HEK293 (cell line): ENCODE measurements at regions not wholly inside any gene's neighbourhood (a gene's known extent, or its start where the extent isn't known, plus 50 kb on each side); places are given as distances from the start of the nearest gene placed in this dataset.

Experiments used
- CTCF ChIA-PET: fragments of 350-600 bp; formaldehyde crosslinking; extraction: SDS; loops from one replicate; lab custom pipeline; 2021; ENCODE audit warnings: antibody characterized with exemption; lab: Yijun Ruan, JAX
- POLR2A ChIA-PET: fragments of 300-600 bp; formaldehyde crosslinking; extraction: SDS; loops from one replicate; lab custom pipeline; 2020; ENCODE audit warnings: antibody characterized with exemption, inconsistent platforms; lab: Yijun Ruan, JAX
- H3K27ac ChIP-seq: fragments of 200-500 bp; sonication (Bioruptor generic); 2 replicates; pipeline ENCODE4 v1.5.1; 2014; ENCODE audit warnings: low read depth, low read length, control low read depth, inconsistent platforms; ENCODE audit errors: extremely low read depth
- H3K36me3 ChIP-seq, 2 experiments: fragments of 200-500 bp in 1 of 2; sonication (Bioruptor generic) in 1 of 2; 1 replicate in 1 of 2; 2 replicates in 1 of 2; pipeline ENCODE4 v1.5.1; 2014 to 2017; ENCODE audit warnings: inconsistent platforms in 2 of 2, low read length in 2 of 2; ENCODE audit not compliant: control insufficient read depth in 2 of 2, insufficient read depth in 1 of 2
- H3K4me1 ChIP-seq: fragments of 200-500 bp; sonication (Bioruptor generic); 2 replicates; pipeline ENCODE4 v1.5.1; 2014; ENCODE audit warnings: mild to moderate bottlenecking, low read length, inconsistent platforms; ENCODE audit not compliant: control insufficient read depth, insufficient read depth
- H3K4me3 ChIP-seq: 2 replicates; pipeline ENCODE4 v1.5.1; 2011; ENCODE audit warnings: low read depth, mild to moderate bottlenecking, control low read depth, low read length, moderate library complexity
- H3K9me3 ChIP-seq: fragments of 200-500 bp; sonication (Bioruptor generic); 2 replicates; pipeline ENCODE4 v1.5.1; 2014; ENCODE audit warnings: low read depth, low read length, inconsistent platforms; ENCODE audit not compliant: control insufficient read depth, insufficient read depth
- HOXA7 ChIP-seq: sonication (generic); formaldehyde crosslinking; IDR thresholded peaks from 2 replicates; pipeline ENCODE4 v1.8.1; 2022; ENCODE audit warnings: missing genetic modification reagents, borderline replicate concordance
- KLF17 ChIP-seq: fragments of 450-650 bp; formaldehyde crosslinking; IDR thresholded peaks from 2 replicates; pipeline ENCODE4 v1.5.1; 2016; ENCODE audit warnings: missing biosample characterization, missing genetic modification characterization
- RBAK ChIP-seq: fragments of 450-650 bp; formaldehyde crosslinking; IDR thresholded peaks from 2 replicates; pipeline ENCODE4 v1.5.1; 2016; ENCODE audit warnings: missing biosample characterization, missing genetic modification characterization
- ZBTB8A ChIP-seq: fragments of 450-650 bp; formaldehyde crosslinking; IDR thresholded peaks from 2 replicates; pipeline ENCODE4 v1.5.1; 2016; ENCODE audit warnings: missing biosample characterization, missing genetic modification characterization
- ZFP3 ChIP-seq: fragments of 450-650 bp; formaldehyde crosslinking; IDR thresholded peaks from 2 replicates; pipeline ENCODE4 v1.5.1; 2016; ENCODE audit warnings: low read depth, missing biosample characterization, missing genetic modification characterization
- ZNF133 ChIP-seq: fragments of 450-650 bp; formaldehyde crosslinking; IDR thresholded peaks from 2 replicates; pipeline ENCODE4 v1.5.1; 2016; ENCODE audit warnings: missing biosample characterization, missing genetic modification characterization
- ZNF23 ChIP-seq: fragments of 450-650 bp; formaldehyde crosslinking; IDR thresholded peaks from 2 replicates; pipeline ENCODE4 v1.5.1; 2016; ENCODE audit warnings: missing biosample characterization, missing genetic modification characterization, borderline replicate concordance
- ZNF354C ChIP-seq: fragments of 450-650 bp; formaldehyde crosslinking; IDR thresholded peaks from 2 replicates; pipeline ENCODE4 v1.5.1; 2016; ENCODE audit warnings: missing biosample characterization, missing genetic modification characterization, low read depth, borderline replicate concordance
- ZNF426 ChIP-seq: fragments of 450-650 bp; formaldehyde crosslinking; IDR thresholded peaks from 2 replicates; pipeline ENCODE4 v1.5.1; 2017; ENCODE audit warnings: missing biosample characterization, missing genetic modification characterization, mild to moderate bottlenecking, inconsistent platforms, moderate library complexity
- ZNF571 ChIP-seq: fragments of 450-650 bp; formaldehyde crosslinking; IDR thresholded peaks from 2 replicates; pipeline ENCODE4 v1.5.0; 2017; ENCODE audit warnings: missing biosample characterization, missing genetic modification characterization
- ZNF654 ChIP-seq: fragments of 450-650 bp; formaldehyde crosslinking; IDR thresholded peaks from 2 replicates; pipeline ENCODE4 v1.5.1; 2016; ENCODE audit warnings: low read depth, missing biosample characterization, missing genetic modification characterization
- ZNF658 ChIP-seq: fragments of 450-650 bp; formaldehyde crosslinking; IDR thresholded peaks from 2 replicates; pipeline ENCODE4; 2016; ENCODE audit warnings: missing biosample characterization, missing genetic modification characterization
- ZNF785 ChIP-seq: fragments of 450-650 bp; formaldehyde crosslinking; IDR thresholded peaks from 2 replicates; pipeline ENCODE4 v1.5.1; 2016; ENCODE audit warnings: missing biosample characterization, missing genetic modification characterization
- ZNF791 ChIP-seq: fragments of 450-650 bp; formaldehyde crosslinking; IDR thresholded peaks from 2 replicates; pipeline ENCODE4 v1.5.1; 2016; ENCODE audit warnings: missing biosample characterization, missing genetic modification characterization
- ZSCAN16 ChIP-seq: fragments of 450-650 bp; formaldehyde crosslinking; IDR thresholded peaks from 2 replicates; pipeline ENCODE4 v1.5.1; 2016; ENCODE audit warnings: missing biosample characterization, missing genetic modification characterization
- ZSCAN18 ChIP-seq: fragments of 450-650 bp; formaldehyde crosslinking; IDR thresholded peaks from 2 replicates; pipeline ENCODE4 v1.5.1; 2016; ENCODE audit warnings: missing biosample characterization, missing genetic modification characterization
- ZSCAN5A ChIP-seq: fragments of 450-650 bp; formaldehyde crosslinking; IDR thresholded peaks from 2 replicates; pipeline ENCODE4 v1.5.1; 2016; ENCODE audit warnings: missing biosample characterization, missing genetic modification characterization
- TF ChIP-seq, protein P1 (sequence below): fragments of 450-650 bp; formaldehyde crosslinking; conservative IDR thresholded peaks from 2 replicates; pipeline ENCODE4 v1.5.1; 2016; ENCODE audit warnings: low read depth, missing biosample characterization, missing genetic modification characterization
- TF ChIP-seq, protein P2 (sequence below): fragments of 450-650 bp; formaldehyde crosslinking; IDR thresholded peaks from 2 replicates; pipeline ENCODE4 v1.5.1; 2016; ENCODE audit warnings: missing biosample characterization, missing genetic modification characterization

DNA sequence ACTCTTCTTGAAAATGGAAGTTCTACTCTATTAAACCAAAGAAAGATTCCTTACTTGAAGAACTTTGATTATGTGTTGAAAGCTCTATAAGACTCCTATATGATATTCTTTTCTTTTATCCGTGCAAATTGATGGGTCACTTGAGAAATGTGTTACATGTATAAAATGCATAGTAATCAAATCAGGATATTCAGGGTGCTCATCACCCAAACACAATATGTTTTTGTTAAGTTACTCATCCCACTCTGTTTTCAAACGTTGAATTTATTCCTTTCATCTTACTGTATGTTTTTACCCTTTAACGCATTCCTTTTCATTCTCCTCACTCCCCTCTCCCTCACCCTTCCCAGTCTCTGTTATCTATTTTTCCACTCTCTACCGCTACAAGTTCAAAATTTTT, 305.5 kb upstream of the KYNU start (continued):
- no peak for TF ChIP-seq KLF17 (tag by site-specific recombination)
- TF ChIP-seq RBAK = no peak
- TF ChIP-seq ZFP3 (tag by site-specific recombination) = no peak
- TF ChIP-seq ZSCAN18 = no peak
- TF ChIP-seq ZNF791 (tag by site-specific recombination) = no peak
- TF ChIP-seq ZNF785 (tag by site-specific recombination) = no peak
- TF ChIP-seq ZNF23 (tag by site-specific recombination) = no peak
- TF ChIP-seq ZSCAN5A = no peak

GRCh38 chr2:142562900-142563299, 314.6 kb upstream of the KYNU start:
- no peak overlapping the region for H3K27ac ChIP-seq
- H3K4me1 ChIP-seq = no peaks in the 10 kb centered on the region
- no peaks in the 10 kb centered on the region for H3K36me3 ChIP-seq
- CTCF ChIA-PET = no interaction called here
- POLR2A ChIA-PET = no interaction called here
- TF ChIP-seq ZNF426 (tag by site-specific recombination) = no peak
- no peak for TF ChIP-seq ZNF354C (tag by site-specific recombination)
- no peak for TF ChIP-seq ZNF133 (tag by site-specific recombination)
- TF ChIP-seq ZBTB8A (tag by site-specific recombination) = no peak
- TF ChIP-seq, protein P1, sequence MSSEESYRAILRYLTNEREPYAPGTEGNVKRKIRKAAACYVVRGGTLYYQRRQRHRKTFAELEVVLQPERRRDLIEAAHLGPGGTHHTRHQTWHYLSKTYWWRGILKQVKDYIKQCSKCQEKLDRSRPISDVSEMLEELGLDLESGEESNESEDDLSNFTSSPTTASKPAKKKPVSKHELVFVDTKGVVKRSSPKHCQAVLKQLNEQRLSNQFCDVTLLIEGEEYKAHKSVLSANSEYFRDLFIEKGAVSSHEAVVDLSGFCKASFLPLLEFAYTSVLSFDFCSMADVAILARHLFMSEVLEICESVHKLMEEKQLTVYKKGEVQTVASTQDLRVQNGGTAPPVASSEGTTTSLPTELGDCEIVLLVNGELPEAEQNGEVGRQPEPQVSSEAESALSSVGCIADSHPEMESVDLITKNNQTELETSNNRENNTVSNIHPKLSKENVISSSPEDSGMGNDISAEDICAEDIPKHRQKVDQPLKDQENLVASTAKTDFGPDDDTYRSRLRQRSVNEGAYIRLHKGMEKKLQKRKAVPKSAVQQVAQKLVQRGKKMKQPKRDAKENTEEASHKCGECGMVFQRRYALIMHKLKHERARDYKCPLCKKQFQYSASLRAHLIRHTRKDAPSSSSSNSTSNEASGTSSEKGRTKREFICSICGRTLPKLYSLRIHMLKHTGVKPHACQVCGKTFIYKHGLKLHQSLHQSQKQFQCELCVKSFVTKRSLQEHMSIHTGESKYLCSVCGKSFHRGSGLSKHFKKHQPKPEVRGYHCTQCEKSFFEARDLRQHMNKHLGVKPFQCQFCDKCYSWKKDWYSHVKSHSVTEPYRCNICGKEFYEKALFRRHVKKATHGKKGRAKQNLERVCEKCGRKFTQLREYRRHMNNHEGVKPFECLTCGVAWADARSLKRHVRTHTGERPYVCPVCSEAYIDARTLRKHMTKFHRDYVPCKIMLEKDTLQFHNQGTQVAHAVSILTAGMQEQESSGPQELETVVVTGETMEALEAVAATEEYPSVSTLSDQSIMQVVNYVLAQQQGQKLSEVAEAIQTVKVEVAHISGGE (tag by site-specific recombination) = no peak
- TF ChIP-seq ZNF571 (tag by site-specific recombination) = no peak
- TF ChIP-seq ZNF658 (tag by site-specific recombination) = no peak
- no peak for TF ChIP-seq ZNF654
- no peak for TF ChIP-seq HOXA7 (CRISPR knock-in tag)
- H3K4me3 ChIP-seq = no peak overlapping the region
- no peaks in the 10 kb centered on the region for H3K9me3 ChIP-seq

DNA sequence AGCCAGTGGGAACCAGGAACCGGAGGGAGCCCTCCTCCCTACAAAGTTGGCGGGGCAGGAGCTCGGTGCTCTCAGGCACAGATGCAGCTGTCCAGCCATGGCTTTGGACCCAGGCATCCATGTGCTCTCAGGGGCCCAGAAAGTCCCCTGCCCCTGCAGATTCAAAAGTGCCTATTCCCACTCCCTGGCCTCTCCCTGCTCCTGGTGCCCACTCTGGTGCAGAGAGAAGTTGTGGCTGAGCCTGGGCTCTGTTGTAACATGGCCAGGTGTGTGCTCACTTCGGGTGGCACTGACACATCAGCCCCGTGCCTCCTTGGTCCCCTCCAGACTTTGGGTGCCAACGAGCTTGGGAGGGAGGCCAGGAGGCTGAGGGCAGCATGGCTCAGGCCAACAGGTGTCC, 315.8 kb upstream of the KYNU start:
- Histone ChIP-seq H3K4me3 (no peak overlapping the region), H3K9me3 (no peaks in the 10 kb centered on the region), H3K36me3 (no peaks in the 10 kb centered on the region)
- POLR2A ChIA-PET = no interaction called here
- no peak for TF ChIP-seq ZSCAN16 (tag by site-specific recombination)
- TF ChIP-seq, protein P2, sequence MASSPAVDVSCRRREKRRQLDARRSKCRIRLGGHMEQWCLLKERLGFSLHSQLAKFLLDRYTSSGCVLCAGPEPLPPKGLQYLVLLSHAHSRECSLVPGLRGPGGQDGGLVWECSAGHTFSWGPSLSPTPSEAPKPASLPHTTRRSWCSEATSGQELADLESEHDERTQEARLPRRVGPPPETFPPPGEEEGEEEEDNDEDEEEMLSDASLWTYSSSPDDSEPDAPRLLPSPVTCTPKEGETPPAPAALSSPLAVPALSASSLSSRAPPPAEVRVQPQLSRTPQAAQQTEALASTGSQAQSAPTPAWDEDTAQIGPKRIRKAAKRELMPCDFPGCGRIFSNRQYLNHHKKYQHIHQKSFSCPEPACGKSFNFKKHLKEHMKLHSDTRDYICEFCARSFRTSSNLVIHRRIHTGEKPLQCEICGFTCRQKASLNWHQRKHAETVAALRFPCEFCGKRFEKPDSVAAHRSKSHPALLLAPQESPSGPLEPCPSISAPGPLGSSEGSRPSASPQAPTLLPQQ (tag by site-specific recombination) = no peak
- TF ChIP-seq, all 188 proteins: peak for 0
- no peaks in the 10 kb centered on the region for H3K4me1 ChIP-seq
- CTCF ChIA-PET = interaction anchor here (1.0 kb wide), 1 partner anchor 13 kb away, joined by 4 read pairs; no protein-coding TSS in a partner anchor
- no peak overlapping the region for H3K27ac ChIP-seq
